PC-3 (cell line): ENCODE measurements at regions not wholly inside any gene's neighbourhood (a gene's known extent, or its start where the extent isn't known, plus 50 kb on each side); places are given as distances from the start of the nearest gene placed in this dataset.

Experiments used
- ATAC-seq: fragments of 200-7000 bp; cut with Tn5 transposase; 2 replicates; pipeline ENCODE4 v1.9.1; 2020; ENCODE audit warnings: mild to moderate bottlenecking, moderate library complexity
- BruUV-seq: library from RNA; stranded (reverse); fragments of 400-500 nt; replicated peaks from 2 replicates; lab custom pipeline; 2021; lab: Mats Ljungman, UMichigan
- CTCF ChIA-PET: fragments of 300-600 bp; sonication (Branson Sonifier 250); formaldehyde crosslinking; loops from one replicate; lab custom pipeline; 2022; ENCODE audit warnings: antibody characterized with exemption; lab: Charles Lee
- POLR2A ChIA-PET: fragments of 300-600 bp; sonication (Branson Sonifier 250); formaldehyde crosslinking; loops from one replicate; lab custom pipeline; 2022; ENCODE audit warnings: antibody characterized with exemption; ENCODE audit not compliant: unreplicated experiment; lab: Charles Lee
- DNase-seq: peaks from one replicate; pipeline ENCODE4 v3.0.0-alpha.2; 2015
- H2AFZ ChIP-seq: fragments of 300-600 bp; sonication (generic); 2 replicates; pipeline ENCODE4 v1.6.0; 2016; ENCODE audit warnings: antibody characterized with exemption, low read length
- H3F3A ChIP-seq: fragments of 300-600 bp; sonication (generic); one replicate; pipeline ENCODE4 v1.6.0; 2017; ENCODE audit warnings: antibody characterized with exemption, low read length, control low read depth, mild to moderate bottlenecking; ENCODE audit not compliant: unreplicated experiment
- H3K27ac ChIP-seq: fragments of 300-600 bp; sonication (generic); 2 replicates; pipeline ENCODE4 v1.5.1; 2016; ENCODE audit warnings: mild to moderate bottlenecking, low read length
- H3K27me3 ChIP-seq: fragments of 300-600 bp; sonication (generic); 2 replicates; pipeline ENCODE4 v1.6.1; 2016; ENCODE audit warnings: low read length, mixed read lengths
- H3K36me3 ChIP-seq: fragments of 300-600 bp; sonication (generic); 2 replicates; pipeline ENCODE4 v1.6.1; 2016; ENCODE audit warnings: low read depth, mixed run types, low read length, mixed read lengths
- H3K4me1 ChIP-seq: fragments of 300-600 bp; sonication (generic); 2 replicates; pipeline ENCODE4 v1.5.1; 2016; ENCODE audit warnings: low read length; ENCODE audit not compliant: insufficient read depth
- H3K4me2 ChIP-seq: fragments of 300-600 bp; sonication (generic); 2 replicates; pipeline ENCODE4 v1.6.0; 2016; ENCODE audit warnings: low read length
- H3K4me3 ChIP-seq: fragments of 300-600 bp; sonication (generic); 2 replicates; pipeline ENCODE4 v1.5.1; 2016; ENCODE audit warnings: mild to moderate bottlenecking, low read length, mixed read lengths
- H3K79me2 ChIP-seq: fragments of 300-600 bp; sonication (generic); 2 replicates; pipeline ENCODE4 v1.6.1; 2017; ENCODE audit warnings: low read length, mixed read lengths
- H3K9ac ChIP-seq: fragments of 300-600 bp; sonication (generic); 2 replicates; pipeline ENCODE4 v1.6.0; 2016; ENCODE audit warnings: mild to moderate bottlenecking, low read length
- H3K9me2 ChIP-seq: fragments of 300-600 bp; sonication (generic); replicated peaks from 2 replicates; pipeline ENCODE4 v1.6.1; 2016; ENCODE audit warnings: mixed run types, low read length, mixed read lengths
- H3K9me3 ChIP-seq: fragments of 300-600 bp; sonication (generic); 2 replicates; pipeline ENCODE4 v1.6.1; 2016; ENCODE audit warnings: low read length, mixed read lengths
- H4K20me1 ChIP-seq: fragments of 300-600 bp; sonication (generic); 2 replicates; pipeline ENCODE4 v1.6.1; 2016; ENCODE audit warnings: low read length, mixed read lengths
- EZH2 ChIP-seq: fragments of 300-600 bp; sonication (generic); IDR thresholded peaks from one replicate; pipeline ENCODE4 v1.6.1; 2017; ENCODE audit warnings: antibody characterized with exemption, mild to moderate bottlenecking, low read length; ENCODE audit not compliant: unreplicated experiment
- EZH2phosphoT487 ChIP-seq: fragments of 300-600 bp; sonication (generic); IDR thresholded peaks from 2 replicates; pipeline ENCODE4 v1.6.1; 2018; ENCODE audit warnings: mild to moderate bottlenecking, antibody characterized with exemption, low read length, borderline replicate concordance
- intact Hi-C: fragments of 100-400 bp; cut with micrococcal nuclease; formaldehyde crosslinking; loops from 2 replicates; pipeline ENCODE4 v1.9.0; 2023
- TF ChIP-seq, protein P1 (sequence below): fragments of 300-600 bp; sonication (generic); conservative IDR thresholded peaks from 2 replicates; pipeline ENCODE4 v1.5.1; 2017; ENCODE audit warnings: antibody characterized with exemption, low read depth, mild to moderate bottlenecking, low read length

GRCh38 chr15:58293622-58294550, 137.9 kb upstream of the LIPC start:
- H3K36me3 ChIP-seq, result no peaks in the 10 kb centered on the region
- no peak overlapping the region for H3K4me2 ChIP-seq
- BruUV-seq, result no TSS peak
- H3K27ac ChIP-seq, result no peak overlapping the region
- DNase-seq (peak; percentile 6), ATAC-seq (no peak)
- H3K4me1 ChIP-seq, result no peaks in the 10 kb centered on the region; the same call in 1 of the 2 replicates
- no peaks in the 10 kb centered on the region for H3K9me2 ChIP-seq
- TF ChIP-seq EZH2, result no peak
- TF ChIP-seq EZH2phosphoT487, result no peak
- TF ChIP-seq, protein P1, sequence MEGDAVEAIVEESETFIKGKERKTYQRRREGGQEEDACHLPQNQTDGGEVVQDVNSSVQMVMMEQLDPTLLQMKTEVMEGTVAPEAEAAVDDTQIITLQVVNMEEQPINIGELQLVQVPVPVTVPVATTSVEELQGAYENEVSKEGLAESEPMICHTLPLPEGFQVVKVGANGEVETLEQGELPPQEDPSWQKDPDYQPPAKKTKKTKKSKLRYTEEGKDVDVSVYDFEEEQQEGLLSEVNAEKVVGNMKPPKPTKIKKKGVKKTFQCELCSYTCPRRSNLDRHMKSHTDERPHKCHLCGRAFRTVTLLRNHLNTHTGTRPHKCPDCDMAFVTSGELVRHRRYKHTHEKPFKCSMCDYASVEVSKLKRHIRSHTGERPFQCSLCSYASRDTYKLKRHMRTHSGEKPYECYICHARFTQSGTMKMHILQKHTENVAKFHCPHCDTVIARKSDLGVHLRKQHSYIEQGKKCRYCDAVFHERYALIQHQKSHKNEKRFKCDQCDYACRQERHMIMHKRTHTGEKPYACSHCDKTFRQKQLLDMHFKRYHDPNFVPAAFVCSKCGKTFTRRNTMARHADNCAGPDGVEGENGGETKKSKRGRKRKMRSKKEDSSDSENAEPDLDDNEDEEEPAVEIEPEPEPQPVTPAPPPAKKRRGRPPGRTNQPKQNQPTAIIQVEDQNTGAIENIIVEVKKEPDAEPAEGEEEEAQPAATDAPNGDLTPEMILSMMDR, result no peak
- H3F3A ChIP-seq, result no peaks in the 10 kb centered on the region
- no peak overlapping the region for H3K4me3 ChIP-seq
- H4K20me1 ChIP-seq, result no peaks in the 10 kb centered on the region
- no peaks in the 10 kb centered on the region for H3K79me2 ChIP-seq
- H3K27me3 ChIP-seq, result no peaks in the 10 kb centered on the region
- H3K9ac ChIP-seq, result no peak overlapping the region
- H2AFZ ChIP-seq, result no peak overlapping the region
- H3K9me3 ChIP-seq, result no peaks in the 10 kb centered on the region
- ChIA-PET POLR2A (no interaction called here), CTCF (no interaction called here)
- intact Hi-C loops, result no loop called here

DNA sequence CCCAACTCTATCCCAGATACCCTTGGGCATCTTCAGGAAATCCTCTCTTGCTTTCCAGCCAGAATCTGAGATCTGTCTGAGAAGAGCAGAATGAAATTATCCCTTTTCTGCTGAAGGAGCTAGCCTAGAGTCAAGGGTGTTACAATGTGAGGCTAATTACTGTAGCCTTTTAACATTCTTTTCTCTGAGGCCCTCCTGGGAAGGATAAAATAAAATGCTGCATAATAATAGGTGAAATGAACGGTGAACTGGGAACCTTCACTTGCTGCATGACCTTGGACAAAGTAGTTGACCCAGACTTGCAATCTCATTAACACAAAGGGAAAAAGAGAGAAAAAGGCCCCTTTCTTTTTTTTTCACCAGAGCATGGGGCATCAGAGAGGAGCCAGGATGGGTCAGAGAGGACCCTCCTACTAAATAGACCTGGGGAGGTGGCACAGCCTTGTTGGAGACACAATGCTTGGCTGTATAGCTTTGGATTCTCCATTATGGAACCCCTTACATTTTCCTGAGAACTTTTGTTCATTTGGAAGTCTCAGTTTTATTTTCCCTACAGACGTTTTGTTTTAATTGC, 137.0 kb upstream of the LIPC start:
- Histone ChIP-seq H2AFZ (no peak overlapping the region), H3K4me3 (no peak overlapping the region), H3K27me3 (no peaks in the 10 kb centered on the region), H3K27ac (no peak overlapping the region), H3F3A (no peaks in the 10 kb centered on the region), H3K9ac (no peak overlapping the region), H3K9me3 (no peaks in the 10 kb centered on the region), H3K4me1 (no peaks in the 10 kb centered on the region; the same call in 1 of the 2 replicates), H3K4me2 (no peak overlapping the region), H3K79me2 (no peaks in the 10 kb centered on the region), H3K9me2 (no peaks in the 10 kb centered on the region), H3K36me3 (no peaks in the 10 kb centered on the region), H4K20me1 (no peaks in the 10 kb centered on the region)
- no peak for ATAC-seq
- BruUV-seq, result no TSS peak
- no peak for TF ChIP-seq EZH2
- no peak for TF ChIP-seq EZH2phosphoT487
- TF ChIP-seq, protein P1, result no peak
- intact Hi-C loops, result no loop called here
- CTCF ChIA-PET, result no interaction called here
- POLR2A ChIA-PET, result no interaction called here
- DNase-seq, result no peak
